Activated CD4-positive, CD25-positive, alpha-beta regulatory T cell treated with anti-CD3 and anti-CD28 coated beads, Interleukin-2, amount 50 U/mL, for 24 hours (primary cell): ENCODE measurements at regions not wholly inside any gene's neighbourhood (a gene's known extent, or its start where the extent isn't known, plus 50 kb on each side); places are given as distances from the start of the nearest gene placed in this dataset.
"Not testable (repeated sequence)": the region's sequence is repeated elsewhere in the genome, so short reads cannot be mapped to it uniquely, and the experiment has no call there.

Experiments
- ATAC-seq, 2 donors: fragments of 150-1000 bp; cut with Tn5 transposase; one replicate each; pipeline ENCODE4 v1.10.0; 2021; ENCODE audit warnings: mild to moderate bottlenecking in 1 of 2, moderate library complexity in 1 of 2

GRCh38 chr11:34750692-34751405, 130.0 kb downstream of the EHF start:
- no peak for ATAC-seq

- no peak for ATAC-seq
These were observed 129.1 kb downstream of the EHF start for GRCh38 chr11:34749666-34750659.

GRCh38 chr11:34748036-34748435, 127.1 kb downstream of the EHF start:
- ATAC-seq = no peak

GRCh38 chr11:34747251-34747650, 126.4 kb downstream of the EHF start:
- ATAC-seq = no peak

- ATAC-seq = no peak
These were observed 124.3 kb downstream of the EHF start for GRCh38 chr11:34745195-34745594.

- no peak for ATAC-seq
These were observed 123.6 kb downstream of the EHF start for GRCh38 chr11:34744511-34744910.

- ATAC-seq = no peak
These were observed 117.3 kb downstream of the EHF start for GRCh38 chr11:34738237-34738636.

- no peak for ATAC-seq
These were observed 111.9 kb downstream of the EHF start for GRCh38 chr11:34732831-34733230.

GRCh38 chr11:34731603-34732002, 110.7 kb downstream of the EHF start:
- ATAC-seq = no peak

- ATAC-seq = no peak
These were observed 109.8 kb downstream of the EHF start for GRCh38 chr11:34730544-34731295.

GRCh38 chr11:34728609-34729008, 107.7 kb downstream of the EHF start:
- no peak for ATAC-seq

- no peak for ATAC-seq
These were observed 106.4 kb downstream of the EHF start for GRCh38 chr11:34727228-34727737.

GRCh38 chr11:34724973-34725372, 104.1 kb downstream of the EHF start:
- ATAC-seq = no peak

GRCh38 chr11:34721646-34722045, 100.8 kb downstream of the EHF start:
- no peak for ATAC-seq

- no peak for ATAC-seq
These were observed 98.5 kb downstream of the EHF start for GRCh38 chr11:34719303-34719848.

GRCh38 chr11:34713631-34714030, 92.7 kb downstream of the EHF start:
- ATAC-seq = not testable (repeated sequence)
